Activated CD8-positive, alpha-beta T cell treated with anti-CD3 and anti-CD28 coated beads for 36 hours (primary cell): ENCODE measurements at regions not wholly inside any gene's neighbourhood (a gene's known extent, or its start where the extent isn't known, plus 50 kb on each side); places are given as distances from the start of the nearest gene placed in this dataset.

Source experiments
- ATAC-seq: fragments of 200-7000 bp; cut with Tn5 transposase; one replicate; pipeline ENCODE4 v1.10.0; 2021; ENCODE audit warnings: mild to moderate bottlenecking, moderate library complexity
- CTCF ChIA-PET: fragments of 350-600 bp; sonication (Branson Sonifier 250); formaldehyde crosslinking; loops from one replicate; lab custom pipeline; 2021; ENCODE audit warnings: antibody characterized with exemption; lab: Charles Lee
- POLR2A ChIA-PET: fragments of 350-600 bp; sonication (Branson Sonifier 250); formaldehyde crosslinking; loops from one replicate; lab custom pipeline; 2021; ENCODE audit warnings: antibody characterized with exemption; lab: Charles Lee
- DNase-seq: peaks from one replicate; pipeline ENCODE4 v3.0.0-alpha.2; 2020
- H3K27ac Mint-ChIP-seq: one replicate; pipeline ENCODE4 v1.8.0; 2021; ENCODE audit warnings: mild to moderate bottlenecking, mixed read lengths
- H3K27me3 Mint-ChIP-seq: one replicate; pipeline ENCODE4 v1.8.0; 2021; ENCODE audit warnings: mixed read lengths
- H3K36me3 Mint-ChIP-seq: one replicate; pipeline ENCODE4 v1.8.0; 2021; ENCODE audit warnings: low read depth, mixed read lengths
- H3K4me1 Mint-ChIP-seq: one replicate; pipeline ENCODE4 v1.8.0; 2021; ENCODE audit warnings: low read depth, mixed read lengths
- H3K4me3 Mint-ChIP-seq: one replicate; pipeline ENCODE4 v1.8.0; 2021; ENCODE audit warnings: mild to moderate bottlenecking, moderate library complexity, mixed read lengths
- H3K9me3 Mint-ChIP-seq: one replicate; pipeline ENCODE4 v1.8.0; 2021; ENCODE audit warnings: mixed read lengths
- CTCF ChIP-seq: fragments of 200-600 bp; IDR thresholded peaks from one replicate; pipeline ENCODE4 v1.8.0; 2022; ENCODE audit warnings: antibody characterized with exemption, mild to moderate bottlenecking
- intact Hi-C: fragments of 100-400 bp; cut with micrococcal nuclease; formaldehyde crosslinking; loops from one replicate; pipeline ENCODE4 v1.10.0; 2022

GRCh38 chr2:40540026-40540425, 88.1 kb upstream of the SLC8A1 start:
- H3K27me3 Mint-ChIP-seq = no peaks in the 10 kb centered on the region
- no peak for ATAC-seq
- H3K36me3 Mint-ChIP-seq = no peaks in the 10 kb centered on the region
- no peak for DNase-seq
- no peak for TF ChIP-seq CTCF
- no peak overlapping the region for H3K27ac Mint-ChIP-seq
- ChIA-PET POLR2A (no interaction called here), CTCF (no interaction called here)
- intact Hi-C loops = no loop called here
- H3K4me3 Mint-ChIP-seq = no peak overlapping the region
- no peaks in the 10 kb centered on the region for H3K9me3 Mint-ChIP-seq
- no peaks in the 10 kb centered on the region for H3K4me1 Mint-ChIP-seq

- Mint-ChIP-seq H3K4me1 (no peaks in the 10 kb centered on the region), H3K36me3 (no peaks in the 10 kb centered on the region), H3K9me3 (no peaks in the 10 kb centered on the region), H3K27ac (no peak overlapping the region), H3K27me3 (no peaks in the 10 kb centered on the region), H3K4me3 (no peak overlapping the region)
- ATAC-seq = no peak
- CTCF ChIA-PET = no interaction called here
- TF ChIP-seq CTCF = no peak
- POLR2A ChIA-PET = no interaction called here
- DNase-seq = no peak
- intact Hi-C loops = no loop called here
Observed at GRCh38 chr2:40543381-40543780, 91.5 kb upstream of the SLC8A1 start.

GRCh38 chr2:40544072-40544471, 92.2 kb upstream of the SLC8A1 start:
- CTCF ChIA-PET = interaction anchor here (0.8 kb wide), 1 partner anchor 11 kb away, joined by 3 read pairs; no protein-coding TSS in a partner anchor
- no peak overlapping the region for H3K4me3 Mint-ChIP-seq
- intact Hi-C loops = no loop called here

GRCh38 chr2:40545645-40546044, 93.8 kb upstream of the SLC8A1 start:
- no peak overlapping the region for H3K4me3 Mint-ChIP-seq
- H3K9me3 Mint-ChIP-seq = no peaks in the 10 kb centered on the region
- no peak for TF ChIP-seq CTCF
- POLR2A ChIA-PET = no interaction called here
- H3K4me1 Mint-ChIP-seq = no peaks in the 10 kb centered on the region
- intact Hi-C loops = no loop called here
- H3K27ac Mint-ChIP-seq = no peak overlapping the region
- H3K36me3 Mint-ChIP-seq = no peaks in the 10 kb centered on the region
- no peak for ATAC-seq
- H3K27me3 Mint-ChIP-seq = no peaks in the 10 kb centered on the region
- CTCF ChIA-PET = no interaction called here
- no peak for DNase-seq

More at GRCh38 chr2:40544072-40544471, 92.2 kb upstream of the SLC8A1 start:
- TF ChIP-seq CTCF = no peak
- no peaks in the 10 kb centered on the region for H3K9me3 Mint-ChIP-seq
- no peak for DNase-seq
- no peaks in the 10 kb centered on the region for H3K27me3 Mint-ChIP-seq
- no peaks in the 10 kb centered on the region for H3K36me3 Mint-ChIP-seq
- no peak for ATAC-seq
- no peak overlapping the region for H3K27ac Mint-ChIP-seq
- no peaks in the 10 kb centered on the region for H3K4me1 Mint-ChIP-seq
- POLR2A ChIA-PET = no interaction called here

GRCh38 chr2:40546439-40547191, 94.7 kb upstream of the SLC8A1 start:
- ATAC-seq = no peak
- ChIA-PET CTCF (no interaction called here), POLR2A (no interaction called here)
- no peak overlapping the region for H3K27ac Mint-ChIP-seq
- no peak for TF ChIP-seq CTCF
- no peak overlapping the region for H3K4me3 Mint-ChIP-seq
- no peaks in the 10 kb centered on the region for H3K27me3 Mint-ChIP-seq
- intact Hi-C loops = no loop called here
- H3K4me1 Mint-ChIP-seq = no peaks in the 10 kb centered on the region
- DNase-seq = no peak
- H3K36me3 Mint-ChIP-seq = no peaks in the 10 kb centered on the region
- no peaks in the 10 kb centered on the region for H3K9me3 Mint-ChIP-seq
